GM18505 (cell line): ENCODE measurements at regions not wholly inside any gene's neighbourhood (a gene's known extent, or its start where the extent isn't known, plus 50 kb on each side); places are given as distances from the start of the nearest gene placed in this dataset.
"Not testable (repeated sequence)": the region's sequence is repeated elsewhere in the genome, so short reads cannot be mapped to it uniquely, and the experiment has no call there.

ENCODE experiments used
- ATAC-seq: cut with Tn5 transposase; IDR thresholded peaks from one replicate; pipeline ENCODE4 v1.9.1; 2021; ENCODE audit not compliant: unreplicated experiment
- POLR2A ChIP-seq: IDR thresholded peaks from 4 replicates; pipeline ENCODE4 v1.6.1; 2011; ENCODE audit warnings: borderline replicate concordance; ENCODE audit not compliant: insufficient read depth, insufficient read length; ENCODE audit errors: extremely low read depth

DNA sequence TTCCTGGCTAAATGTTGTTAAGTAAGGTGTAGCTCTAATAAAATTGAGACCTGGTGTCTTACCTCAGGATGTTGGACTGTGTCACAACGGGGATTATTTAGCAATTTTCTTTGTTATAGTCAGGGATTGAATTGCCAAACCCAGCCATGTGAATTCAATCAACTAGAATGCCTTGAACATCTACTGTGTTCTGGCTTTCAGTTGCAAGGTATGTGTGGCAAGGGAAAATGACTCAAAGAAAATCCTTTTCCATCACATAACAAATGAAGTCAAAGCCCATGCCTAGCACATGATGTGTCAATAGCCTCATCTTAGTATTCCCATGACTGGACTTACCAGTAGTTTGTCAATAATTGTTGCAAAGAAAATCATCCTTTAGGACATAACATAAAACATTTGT, 519.8 kb upstream of the FLRT2 start:
- no peak for ATAC-seq
- TF ChIP-seq POLR2A = no peak

DNA sequence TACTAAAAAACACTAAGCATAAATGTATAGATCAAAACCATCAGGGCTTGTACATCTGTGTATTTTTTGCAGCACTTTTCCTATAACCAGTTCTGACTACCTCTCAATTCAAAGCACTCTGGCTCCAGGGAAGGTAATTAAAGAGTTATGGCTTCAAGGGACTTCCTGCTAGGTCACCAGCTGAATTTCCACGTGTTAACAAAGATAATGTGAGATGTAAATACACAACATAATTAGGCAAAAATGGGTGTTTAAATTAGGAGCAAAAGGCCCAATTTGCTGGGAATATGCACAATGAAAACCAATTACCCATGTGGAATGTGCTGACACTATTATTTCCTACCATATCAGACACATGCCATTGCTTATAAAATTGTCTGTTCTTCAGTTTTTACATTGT, 513.4 kb upstream of the FLRT2 start:
- no peak for TF ChIP-seq POLR2A
- no peak for ATAC-seq

GRCh38 chr14:85023866-85024265, 506.1 kb upstream of the FLRT2 start:
- ATAC-seq = not testable (repeated sequence)

DNA sequence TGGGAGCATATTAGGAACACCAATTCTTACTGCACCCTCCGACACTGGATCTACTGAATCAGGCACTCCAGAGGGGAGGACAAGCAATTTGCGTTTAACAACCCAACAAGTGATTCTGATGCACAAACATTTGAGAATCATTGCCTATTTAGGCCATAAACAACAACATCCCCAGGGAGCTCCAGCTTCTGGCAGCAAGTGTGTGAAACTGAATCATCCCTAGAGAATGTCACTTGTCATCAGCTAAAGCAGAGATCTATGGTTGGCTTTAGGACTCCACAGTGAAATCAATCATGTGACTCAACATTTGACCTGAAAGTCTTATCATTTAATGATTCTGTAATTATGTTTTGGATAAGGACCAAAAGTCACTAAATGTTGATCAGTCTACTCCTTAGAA, 505.0 kb upstream of the FLRT2 start:
- no peak for ATAC-seq
- TF ChIP-seq POLR2A = no peak

- no peak for ATAC-seq
- no peak for TF ChIP-seq POLR2A
Observed at GRCh38 chr14:85027681-85028370, 502.1 kb upstream of the FLRT2 start.

DNA sequence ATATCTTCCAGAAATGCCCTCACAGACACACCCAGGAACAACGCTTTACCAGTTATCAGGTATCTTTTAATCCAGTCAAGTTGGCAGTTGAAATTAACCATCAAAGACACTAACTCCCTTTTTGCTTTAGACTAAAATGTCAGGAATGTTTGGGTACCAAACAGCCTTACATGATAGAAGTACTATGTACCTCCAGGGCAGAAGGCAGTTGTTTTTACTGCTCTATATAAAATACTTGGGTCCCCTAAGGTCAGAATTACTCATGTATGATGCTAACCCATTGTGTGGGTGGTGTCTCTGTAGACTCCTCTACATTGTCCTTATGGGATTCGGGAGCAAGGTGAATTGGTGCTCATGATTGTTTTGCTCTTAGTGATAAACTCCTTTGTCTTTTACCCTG, 492.5 kb upstream of the FLRT2 start:
- TF ChIP-seq POLR2A = no peak
- ATAC-seq = no peak

- TF ChIP-seq POLR2A = no peak
- ATAC-seq = no peak
Observed at GRCh38 chr14:85038526-85039352, 491.2 kb upstream of the FLRT2 start.

GRCh38 chr14:85039353-85039626, 490.7 kb upstream of the FLRT2 start:
- no peak for ATAC-seq
- TF ChIP-seq POLR2A = no peak

DNA sequence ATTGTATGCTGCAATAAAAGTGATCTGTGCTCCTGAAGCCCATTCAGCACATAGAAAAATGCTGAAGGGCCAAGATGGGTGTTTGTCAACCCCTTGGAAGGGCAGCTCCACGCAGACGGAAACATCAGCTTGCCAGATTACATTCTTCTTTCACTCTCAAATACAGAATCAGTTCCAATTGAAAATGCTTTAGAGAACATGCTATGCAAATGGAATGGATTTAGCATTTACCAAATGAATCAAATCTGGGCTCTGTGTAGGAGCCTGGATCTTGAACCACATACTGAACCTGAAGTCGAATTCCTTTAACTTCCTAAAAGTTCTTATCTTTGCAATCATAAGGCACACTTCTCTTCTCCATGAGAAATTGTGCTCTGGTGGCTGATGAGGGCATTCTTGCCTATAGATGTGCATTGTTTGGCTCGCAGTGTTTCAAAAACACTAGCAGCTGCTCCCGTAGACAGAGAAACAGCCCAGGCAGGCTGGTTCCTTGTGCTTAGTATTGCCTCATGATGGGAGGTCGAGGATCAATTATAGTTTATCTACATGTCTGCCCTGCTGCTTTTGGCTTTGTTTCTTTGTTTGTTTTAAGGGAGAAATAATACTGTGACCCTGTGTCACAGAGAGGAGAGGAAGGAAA, 489.8 kb upstream of the FLRT2 start:
- ATAC-seq = no peak
- no peak for TF ChIP-seq POLR2A

DNA sequence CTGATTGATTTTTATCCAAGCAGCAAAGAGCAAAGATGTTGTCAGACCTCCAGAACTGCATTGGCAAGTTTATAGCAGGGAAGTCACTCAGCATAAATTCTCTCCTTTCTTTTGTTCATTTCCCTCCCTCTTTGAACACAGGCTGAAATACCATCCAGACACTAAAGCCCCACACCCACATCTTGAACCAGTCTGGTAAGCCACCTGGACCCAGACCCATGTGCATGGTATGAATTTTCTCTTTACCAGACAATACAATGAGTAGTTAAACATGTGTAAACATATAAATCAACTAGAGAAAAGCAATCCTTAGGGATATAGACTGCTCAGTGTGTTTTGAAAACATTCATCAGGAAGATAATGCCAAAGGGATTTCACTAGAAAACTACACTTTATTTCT, 488.3 kb upstream of the FLRT2 start:
- no peak for ATAC-seq

GRCh38 chr14:85042301-85042700, 487.6 kb upstream of the FLRT2 start:
- TF ChIP-seq POLR2A = no peak
- no peak for ATAC-seq

More for the DNA sequence above, 488.3 kb upstream of the FLRT2 start:
- TF ChIP-seq POLR2A = no peak

DNA sequence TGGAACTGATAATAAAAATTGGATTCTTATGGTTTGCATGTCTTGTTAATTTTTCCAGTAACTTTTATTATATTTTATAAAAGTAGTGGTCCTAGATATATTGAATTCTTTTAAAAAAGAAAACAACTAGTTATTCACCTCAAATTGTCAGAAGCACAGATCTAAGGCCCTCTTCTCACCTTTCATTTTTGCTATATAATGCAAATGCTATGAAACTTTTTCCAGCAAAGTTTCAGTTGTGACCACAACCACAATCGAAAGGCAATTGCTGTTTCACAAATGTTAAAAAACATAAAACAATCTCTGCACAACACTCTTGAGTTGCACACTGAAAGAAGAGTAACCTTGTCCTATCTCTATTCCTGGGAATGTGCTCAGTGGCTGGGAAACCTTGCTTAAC, 479.8 kb upstream of the FLRT2 start:
- TF ChIP-seq POLR2A = no peak

GRCh38 chr14:85052646-85053045, 477.3 kb upstream of the FLRT2 start:
- no peak for ATAC-seq
- TF ChIP-seq POLR2A = no peak

More for the DNA sequence above, 479.8 kb upstream of the FLRT2 start:
- no peak for ATAC-seq

DNA sequence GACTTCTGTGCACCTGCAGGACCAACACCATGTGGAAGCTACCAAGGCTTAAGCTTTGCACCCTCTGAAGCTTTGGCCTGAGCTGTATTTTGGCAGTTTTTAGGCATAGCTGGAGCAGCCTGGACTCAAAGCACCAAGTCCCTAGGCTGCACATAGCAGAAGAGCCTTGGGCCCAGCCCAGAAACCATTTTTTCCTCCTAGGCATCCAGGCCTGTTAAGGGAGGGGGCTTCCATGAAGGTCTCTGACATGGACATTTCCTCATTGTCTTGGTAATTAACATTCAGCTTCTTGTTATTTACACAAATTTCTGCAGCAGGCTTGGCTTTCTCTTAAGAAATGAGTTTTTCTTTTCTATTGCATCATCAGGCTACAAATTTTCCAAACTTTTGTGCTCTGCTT, 475.8 kb upstream of the FLRT2 start:
- no peak for TF ChIP-seq POLR2A
- ATAC-seq = no peak
